ENCODE measurements at regions not wholly inside any gene's neighbourhood (a gene's known extent, or its start where the extent isn't known, plus 50 kb on each side); places are given as distances from the start of the nearest gene placed in this dataset.

DNA sequence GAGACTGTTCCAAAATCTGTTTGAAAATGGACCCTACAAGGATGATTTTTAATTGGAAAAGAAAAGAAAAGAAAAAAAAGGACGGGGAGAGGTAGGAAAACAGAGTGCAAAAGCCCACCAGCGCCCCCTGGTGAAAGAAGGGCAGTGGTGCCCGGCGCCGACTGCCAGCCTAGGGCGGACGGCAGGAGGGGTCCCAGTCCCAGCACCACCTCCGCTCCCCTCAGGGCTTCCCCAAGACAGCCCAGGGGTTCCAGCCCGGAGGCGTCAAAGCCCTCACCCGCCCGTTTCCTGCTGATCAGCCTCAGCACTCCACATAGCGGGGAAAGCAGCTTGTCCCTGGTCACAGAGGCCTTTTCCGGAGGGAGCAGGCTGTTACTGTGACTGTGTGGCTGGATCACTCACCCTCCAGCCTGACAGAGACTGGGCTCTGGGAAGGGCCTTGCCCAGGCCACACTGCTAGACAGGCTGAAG lies 213.9 kb downstream of the TFCP2L1 start:
- Histone ChIP-seq H3K4me1 (ENCODE audit: low read depth) (peaks cover 4% of the 10 kb centered on the region), H3K27me3 (no peaks in the 10 kb centered on the region), H3K4me3 (no peak overlapping the region), H3K36me3 (no peaks in the 10 kb centered on the region), H3K9me3 (ENCODE audit: low read depth) (no peaks in the 10 kb centered on the region), H3K27ac (no peak overlapping the region)
- TF ChIP-seq, protein P1, sequence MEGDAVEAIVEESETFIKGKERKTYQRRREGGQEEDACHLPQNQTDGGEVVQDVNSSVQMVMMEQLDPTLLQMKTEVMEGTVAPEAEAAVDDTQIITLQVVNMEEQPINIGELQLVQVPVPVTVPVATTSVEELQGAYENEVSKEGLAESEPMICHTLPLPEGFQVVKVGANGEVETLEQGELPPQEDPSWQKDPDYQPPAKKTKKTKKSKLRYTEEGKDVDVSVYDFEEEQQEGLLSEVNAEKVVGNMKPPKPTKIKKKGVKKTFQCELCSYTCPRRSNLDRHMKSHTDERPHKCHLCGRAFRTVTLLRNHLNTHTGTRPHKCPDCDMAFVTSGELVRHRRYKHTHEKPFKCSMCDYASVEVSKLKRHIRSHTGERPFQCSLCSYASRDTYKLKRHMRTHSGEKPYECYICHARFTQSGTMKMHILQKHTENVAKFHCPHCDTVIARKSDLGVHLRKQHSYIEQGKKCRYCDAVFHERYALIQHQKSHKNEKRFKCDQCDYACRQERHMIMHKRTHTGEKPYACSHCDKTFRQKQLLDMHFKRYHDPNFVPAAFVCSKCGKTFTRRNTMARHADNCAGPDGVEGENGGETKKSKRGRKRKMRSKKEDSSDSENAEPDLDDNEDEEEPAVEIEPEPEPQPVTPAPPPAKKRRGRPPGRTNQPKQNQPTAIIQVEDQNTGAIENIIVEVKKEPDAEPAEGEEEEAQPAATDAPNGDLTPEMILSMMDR (IDR thresholded peaks at IDR 0.05; ENCODE audit: low read depth, low read length) = peak; percentile 96
- DNase-seq (ENCODE audit: low read depth in 1 of 2, low spot score in 1 of 2) = peak; percentile 62 to 84

DNA sequence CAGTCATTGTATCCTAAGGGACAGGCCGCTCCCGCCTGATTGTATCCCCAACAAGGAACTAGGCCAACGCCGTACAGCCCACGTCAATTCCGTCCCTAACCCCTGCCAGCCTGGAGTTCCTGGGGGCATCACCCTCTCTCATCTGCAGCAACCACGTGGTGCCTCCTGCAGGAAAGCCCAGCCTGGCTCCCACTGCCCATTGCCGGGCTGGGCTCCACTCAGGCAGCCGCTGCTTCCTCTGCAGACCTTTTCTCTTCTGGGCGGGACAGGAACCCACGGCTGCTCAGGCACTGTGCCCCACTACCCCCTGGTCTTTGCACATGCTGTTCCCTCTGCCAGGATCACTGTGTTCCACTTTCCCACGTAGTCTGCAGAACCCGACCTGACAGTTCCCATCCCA lies 212.2 kb downstream of the TFCP2L1 start:
- DNase-seq (ENCODE audit: low read depth in 1 of 2, low spot score in 1 of 2) = no peak
- peaks cover 6% of the 10 kb centered on the region for H3K27me3 ChIP-seq
- TF ChIP-seq, protein P1 (IDR thresholded peaks at IDR 0.05; ENCODE audit: low read depth, low read length) = no peak
- H3K27ac ChIP-seq = no peak overlapping the region
- no peaks in the 10 kb centered on the region for H3K36me3 ChIP-seq
- no peaks in the 10 kb centered on the region for H3K9me3 ChIP-seq (ENCODE audit: low read depth)
- no peak overlapping the region for H3K4me3 ChIP-seq
- H3K4me1 ChIP-seq (ENCODE audit: low read depth) = peaks cover 4% of the 10 kb centered on the region

DNA sequence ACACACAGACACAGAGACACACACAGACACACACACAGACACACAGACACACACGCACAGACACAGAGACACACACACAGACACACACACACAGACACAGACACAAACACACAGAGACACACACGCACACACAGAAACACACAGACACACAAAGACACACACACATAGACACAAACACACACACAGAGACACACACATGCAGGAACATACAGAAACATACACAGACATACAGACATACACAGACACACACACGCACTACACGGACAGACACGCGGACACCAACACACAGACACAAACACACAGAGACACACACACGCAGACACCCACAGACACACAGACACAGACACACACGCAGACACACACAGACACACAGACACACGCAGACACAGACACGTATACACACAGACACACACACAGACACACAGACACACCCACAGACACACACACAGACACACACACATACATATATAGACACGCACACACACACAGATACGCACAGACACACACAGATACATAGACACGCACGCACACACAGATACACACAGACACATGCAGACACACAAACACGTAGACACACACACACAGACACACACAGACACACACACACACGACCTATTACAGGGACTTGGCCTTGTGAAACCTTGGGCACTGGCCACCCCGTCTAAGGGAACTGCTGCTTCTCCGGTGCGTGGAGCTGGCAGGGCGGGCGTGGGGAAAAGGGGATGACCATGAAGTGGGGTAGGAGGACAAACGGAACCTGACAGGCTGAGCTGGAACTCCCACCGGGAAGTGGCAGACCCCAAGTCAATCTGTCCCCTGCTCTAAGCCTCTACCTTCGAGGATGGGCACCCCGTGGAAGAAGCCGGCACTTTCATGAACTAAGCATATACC lies 211.4 kb downstream of the TFCP2L1 start:
- Histone ChIP-seq H3K9me3 (ENCODE audit: low read depth) (no peaks in the 10 kb centered on the region), H3K27me3 (peaks cover 6% of the 10 kb centered on the region), H3K36me3 (no peaks in the 10 kb centered on the region), H3K4me3 (no peak overlapping the region), H3K4me1 (ENCODE audit: low read depth) (peaks cover 4% of the 10 kb centered on the region), H3K27ac (no peak overlapping the region)
- DNase-seq (ENCODE audit: low read depth in 1 of 2, low spot score in 1 of 2) = no peak
- TF ChIP-seq, protein P1 (IDR thresholded peaks at IDR 0.05; ENCODE audit: low read depth, low read length) = no peak

DNA sequence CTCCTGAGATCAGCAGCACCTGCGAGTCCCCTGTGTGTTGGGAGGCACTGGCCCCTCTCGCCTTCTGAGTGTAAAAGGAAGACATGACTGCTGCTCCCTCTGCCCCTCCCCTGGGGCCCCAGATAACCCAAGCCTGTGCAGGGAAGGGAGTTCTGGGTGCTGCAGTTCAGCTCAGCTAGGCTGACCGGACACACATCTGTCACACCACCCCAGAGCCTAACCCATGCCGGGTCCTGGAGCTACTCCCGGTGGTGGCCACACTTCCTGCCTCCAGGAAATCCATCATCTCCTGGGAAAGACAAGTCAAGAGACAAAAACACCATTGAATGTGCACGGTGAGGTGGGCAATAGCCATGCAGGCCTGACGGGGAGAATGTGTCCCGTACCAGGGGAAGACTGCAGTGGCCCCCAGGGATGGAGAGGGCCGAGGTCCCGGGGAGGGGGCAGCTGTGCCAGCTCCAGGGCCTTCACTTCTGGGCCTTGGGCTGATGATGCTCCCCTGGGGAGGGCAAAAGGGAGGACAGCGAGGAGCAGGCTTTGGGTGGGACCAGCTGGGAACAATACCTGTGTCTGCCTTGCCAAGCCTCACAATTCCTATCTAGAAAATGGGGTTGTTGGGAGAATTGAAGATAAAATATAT lies 210.6 kb downstream of the TFCP2L1 start:
- Histone ChIP-seq H3K27me3 (peaks cover 6% of the 10 kb centered on the region), H3K9me3 (ENCODE audit: low read depth) (no peaks in the 10 kb centered on the region), H3K27ac (no peak overlapping the region), H3K4me3 (no peak overlapping the region), H3K4me1 (ENCODE audit: low read depth) (peaks cover 4% of the 10 kb centered on the region), H3K36me3 (no peaks in the 10 kb centered on the region)
- TF ChIP-seq, protein P1 (IDR thresholded peaks at IDR 0.05; ENCODE audit: low read depth, low read length) = no peak
- peak in 1 of 2 donors; percentile 28 for DNase-seq (ENCODE audit: low read depth in 1 of 2, low spot score in 1 of 2)

DNA sequence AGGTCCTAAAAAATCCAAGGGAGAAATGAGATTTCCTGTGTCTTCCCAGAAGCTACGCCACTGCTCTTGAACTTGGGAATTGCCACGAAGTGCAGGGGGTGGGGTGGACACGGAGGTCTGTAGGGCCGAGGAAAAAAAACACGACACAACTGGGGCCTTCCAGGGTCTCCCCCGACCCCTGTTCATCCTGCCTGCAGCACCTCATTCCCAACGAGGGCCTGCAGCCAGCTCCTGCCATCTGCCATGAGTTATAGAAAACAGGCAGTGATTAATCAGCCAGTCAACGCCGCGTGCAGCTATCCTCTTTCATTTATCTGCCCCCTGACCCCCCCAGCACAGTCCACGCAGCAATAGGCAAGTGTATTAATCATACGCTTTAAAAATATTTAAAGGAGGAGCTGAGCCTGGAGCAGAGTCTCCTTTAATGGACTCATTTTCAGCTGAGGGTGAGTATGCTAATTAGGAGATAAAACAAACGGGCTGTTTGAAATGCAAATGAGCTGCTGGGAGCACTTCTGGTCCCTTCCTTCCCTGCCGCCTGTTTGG lies 209.9 kb downstream of the TFCP2L1 start:
- H3K27ac ChIP-seq = no peak overlapping the region
- H3K4me1 ChIP-seq (ENCODE audit: low read depth) = peaks cover 4% of the 10 kb centered on the region
- H3K9me3 ChIP-seq (ENCODE audit: low read depth) = no peaks in the 10 kb centered on the region
- H3K27me3 ChIP-seq = peaks cover 6% of the 10 kb centered on the region
- peak overlapping the region; percentile 20 for H3K4me3 ChIP-seq
- no peaks in the 10 kb centered on the region for H3K36me3 ChIP-seq
- peak; percentile 83 to 92 for DNase-seq (ENCODE audit: low read depth in 1 of 2, low spot score in 1 of 2)
- TF ChIP-seq, protein P1 (IDR thresholded peaks at IDR 0.05; ENCODE audit: low read depth, low read length) = no peak

Measured in cardiac muscle cell (in vitro differentiated cells and primary cell).